HL-60 (cell line): ENCODE measurements at regions not wholly inside any gene's neighbourhood (a gene's known extent, or its start where the extent isn't known, plus 50 kb on each side); places are given as distances from the start of the nearest gene placed in this dataset.

ENCODE experiments used
- CTCF ChIP-seq: IDR thresholded peaks from one replicate; pipeline ENCODE4 v1.5.1; 2011; ENCODE audit warnings: low read length, control low read depth, inconsistent platforms; ENCODE audit not compliant: insufficient read depth
- GABPA ChIP-seq: IDR thresholded peaks from 2 replicates; pipeline ENCODE4 v1.6.1; 2012; ENCODE audit warnings: low read depth

DNA sequence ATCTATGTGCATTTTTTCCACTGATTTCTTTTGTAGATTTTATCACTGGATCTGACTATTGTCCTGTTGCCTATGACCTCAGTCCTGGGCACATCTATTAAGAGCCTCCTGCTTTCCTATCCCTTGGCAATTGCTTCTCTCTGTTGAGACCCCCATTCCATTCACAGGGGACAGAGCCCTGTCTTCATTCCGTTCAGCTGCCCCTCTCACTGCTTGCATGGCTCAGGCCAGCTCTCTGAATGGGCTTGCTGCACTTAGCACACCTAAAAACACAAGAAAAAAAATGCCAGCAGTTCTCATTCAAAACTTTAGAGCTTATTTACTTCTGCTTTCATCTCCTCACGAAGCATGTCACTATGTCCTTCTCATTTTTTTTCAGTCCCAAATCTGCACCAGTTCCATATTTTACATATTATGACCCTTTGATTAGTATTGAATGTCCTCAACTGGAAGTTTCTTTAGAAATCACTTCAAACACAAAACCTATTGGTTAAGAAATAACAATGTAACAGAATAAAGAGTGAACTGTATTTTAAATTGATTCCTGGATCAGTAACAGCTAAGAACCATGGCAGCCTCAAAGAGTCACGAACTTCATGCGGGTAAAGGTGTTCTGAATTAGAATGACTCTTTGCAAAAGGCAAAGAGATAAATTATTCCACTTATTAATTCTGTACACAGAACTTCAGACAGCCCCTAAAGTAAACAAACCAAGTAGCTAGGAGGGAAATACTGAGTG lies 616.5 kb downstream of the C6orf118 start:
- TF ChIP-seq CTCF: no peak
- no peak for TF ChIP-seq GABPA
